ENCODE measurements at regions not wholly inside any gene's neighbourhood (a gene's known extent, or its start where the extent isn't known, plus 50 kb on each side); places are given as distances from the start of the nearest gene placed in this dataset.

DNA sequence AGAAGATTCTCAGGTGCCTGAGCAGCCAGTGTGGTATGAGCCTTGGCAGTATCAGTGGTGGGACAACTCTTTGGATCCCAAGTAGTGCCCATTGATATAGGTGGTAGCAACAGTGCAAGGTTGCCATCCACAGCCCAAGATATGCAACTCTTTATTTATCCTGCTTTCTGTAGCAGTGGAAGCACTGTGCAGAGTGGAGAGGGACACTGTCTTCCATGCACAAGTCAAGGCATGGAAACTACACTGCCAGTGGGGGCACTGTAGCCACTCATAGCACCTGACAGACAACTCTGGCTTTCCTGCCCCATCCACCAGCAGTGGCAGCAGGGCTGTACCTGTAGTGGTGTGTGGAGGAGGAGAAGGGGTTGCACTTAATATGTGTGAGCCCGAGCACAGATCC is 409.6 kb upstream of the TMEFF2 start:
- no peak for TF ChIP-seq EZH2phosphoT487 (IDR thresholded peaks at IDR 0.05; ENCODE audit: low read depth)
- TF ChIP-seq, protein P1, sequence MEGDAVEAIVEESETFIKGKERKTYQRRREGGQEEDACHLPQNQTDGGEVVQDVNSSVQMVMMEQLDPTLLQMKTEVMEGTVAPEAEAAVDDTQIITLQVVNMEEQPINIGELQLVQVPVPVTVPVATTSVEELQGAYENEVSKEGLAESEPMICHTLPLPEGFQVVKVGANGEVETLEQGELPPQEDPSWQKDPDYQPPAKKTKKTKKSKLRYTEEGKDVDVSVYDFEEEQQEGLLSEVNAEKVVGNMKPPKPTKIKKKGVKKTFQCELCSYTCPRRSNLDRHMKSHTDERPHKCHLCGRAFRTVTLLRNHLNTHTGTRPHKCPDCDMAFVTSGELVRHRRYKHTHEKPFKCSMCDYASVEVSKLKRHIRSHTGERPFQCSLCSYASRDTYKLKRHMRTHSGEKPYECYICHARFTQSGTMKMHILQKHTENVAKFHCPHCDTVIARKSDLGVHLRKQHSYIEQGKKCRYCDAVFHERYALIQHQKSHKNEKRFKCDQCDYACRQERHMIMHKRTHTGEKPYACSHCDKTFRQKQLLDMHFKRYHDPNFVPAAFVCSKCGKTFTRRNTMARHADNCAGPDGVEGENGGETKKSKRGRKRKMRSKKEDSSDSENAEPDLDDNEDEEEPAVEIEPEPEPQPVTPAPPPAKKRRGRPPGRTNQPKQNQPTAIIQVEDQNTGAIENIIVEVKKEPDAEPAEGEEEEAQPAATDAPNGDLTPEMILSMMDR (IDR thresholded peaks at IDR 0.05; ENCODE audit: low read depth, low read length) = no peak
